K562 (cell line): ENCODE measurements at regions not wholly inside any gene's neighbourhood (a gene's known extent, or its start where the extent isn't known, plus 50 kb on each side); places are given as distances from the start of the nearest gene placed in this dataset.

Experiments
- ATAC-seq: fragments of 200-7000 bp; cut with Tn5 transposase; 3 replicates; pipeline ENCODE4 v1.9.1; 2020; ENCODE audit warnings: moderate library complexity
- BruUV-seq: library from RNA; stranded (reverse); fragments of 400-500 nt; replicated peaks from 2 replicates; lab custom pipeline; 2021; lab: Mats Ljungman, UMichigan
- CTCF ChIA-PET: fragments of 300-600 bp; formaldehyde crosslinking; extraction: SDS; loops from one replicate; lab custom pipeline; 2021; ENCODE audit warnings: low intra/inter-chr PET ratio; lab: Yijun Ruan, JAX
- POLR2A ChIA-PET: fragments of 300-600, 350-650 bp; sonication (Branson Sonifier 250); formaldehyde crosslinking; extraction: SDS; loops from one replicate; lab custom pipeline; 2021; ENCODE audit warnings: antibody characterized with exemption, inconsistent platforms; lab: Yijun Ruan, JAX
- DNase-seq, 4 experiments: peaks; one replicate each; pipeline versions ENCODE4 v3.0.0 to v3.0.0-alpha.2; 2011 to 2018; ENCODE audit warnings: low spot score in 3 of 4, mixed read lengths in 3 of 4; ENCODE audit errors: extremely low read depth in 1 of 4
- FAIRE-seq: peaks from 2 replicates; lab custom pipeline; 2011; peaks lifted over from hg19 to GRCh38; lab: Jason Lieb, UNC
- H2AFZ ChIP-seq: 2 replicates; pipeline ENCODE4 v1.6.0; 2011; ENCODE audit warnings: low read depth, low read length, control low read depth, inconsistent platforms
- H3K27ac ChIP-seq: fragments of 200-600 bp; 3 replicates; pipeline ENCODE4 v1.8.0; 2011; ENCODE audit warnings: low read depth, mild to moderate bottlenecking, control low read depth, inconsistent platforms, low read length, moderate library complexity, mixed read lengths; ENCODE audit errors: extremely low read depth
- H3K27me3 ChIP-seq, 2 experiments: fragments of 300-600 bp in 1 of 2; 2 replicates in 1 of 2; 3 replicates in 1 of 2; pipeline versions ENCODE4 v1.6.0 to v1.8.0; 2011; ENCODE audit warnings: inconsistent platforms in 2 of 2, low read length in 2 of 2, mild to moderate bottlenecking in 1 of 2, mixed read lengths in 1 of 2, moderate library complexity in 1 of 2; ENCODE audit not compliant: control insufficient read depth in 2 of 2, insufficient read depth in 2 of 2
- H3K36me3 ChIP-seq: fragments of 300-600 bp; 3 replicates; pipeline ENCODE4 v1.8.0; 2011; ENCODE audit warnings: mild to moderate bottlenecking, low read length, inconsistent platforms; ENCODE audit not compliant: control insufficient read depth, insufficient read depth
- H3K4me1 ChIP-seq, 2 experiments: fragments of 200-600 bp in 1 of 2; replicated peaks in 1 of 2; 2 replicates in 1 of 2; 3 replicates in 1 of 2; pipeline versions ENCODE4 v1.5.1 to v1.8.0; 2011; ENCODE audit warnings: inconsistent platforms in 2 of 2, low read length in 2 of 2, mild to moderate bottlenecking in 1 of 2, mixed read lengths in 1 of 2, moderate library complexity in 1 of 2; ENCODE audit not compliant: control insufficient read depth in 2 of 2, insufficient read depth in 2 of 2
- H3K4me2 ChIP-seq: 2 replicates; pipeline ENCODE4 v1.6.1; 2011; ENCODE audit warnings: low read length, control low read depth, inconsistent platforms, mixed read lengths; ENCODE audit not compliant: insufficient read depth
- H3K4me3 ChIP-seq: fragments of 200-600 bp; sonication (generic), shearing (Covaris generic); 2 replicates; pipeline ENCODE4 v1.5.1; 2016; ENCODE audit warnings: control low read depth, inconsistent platforms
- H3K79me2 ChIP-seq: fragments of 200-600 bp; 3 replicates; pipeline ENCODE4 v1.8.0; 2011; ENCODE audit warnings: low read length, inconsistent platforms; ENCODE audit not compliant: control insufficient read depth, insufficient read depth
- H3K9ac ChIP-seq, 2 experiments: 2 replicates each; pipeline versions ENCODE4 v1.6.0 to v1.6.1; 2011; ENCODE audit warnings: low read depth in 2 of 2, low read length in 2 of 2, control low read depth in 1 of 2, inconsistent platforms in 1 of 2, mild to moderate bottlenecking in 1 of 2, mixed read lengths in 1 of 2; ENCODE audit not compliant: insufficient read depth in 1 of 2
- H3K9me1 ChIP-seq: one replicate; pipeline ENCODE4 v1.6.0; 2011; ENCODE audit warnings: inconsistent platforms, mild to moderate bottlenecking, low read length, moderate library complexity; ENCODE audit not compliant: control insufficient read depth, insufficient read depth
- H3K9me3 ChIP-seq: replicated peaks from 2 replicates; pipeline ENCODE4 v1.5.1; 2011; ENCODE audit warnings: low read depth, low read length, inconsistent platforms; ENCODE audit not compliant: control insufficient read depth, insufficient read depth
- H4K20me1 ChIP-seq: replicated peaks from 2 replicates; pipeline ENCODE4 v1.6.1; 2011; ENCODE audit warnings: low read length, inconsistent platforms, mixed read lengths; ENCODE audit not compliant: control insufficient read depth, insufficient read depth
- POLR2AphosphoS5 ChIP-seq: IDR thresholded peaks from 2 replicates; pipeline ENCODE4 v1.6.1; 2011; ENCODE audit warnings: mild to moderate bottlenecking, low read depth, low read length, moderate library complexity; ENCODE audit not compliant: control insufficient read depth, insufficient read depth
- ZNF407 ChIP-seq: fragments of 450-650 bp; IDR thresholded peaks from 2 replicates; pipeline ENCODE4 v1.6.1; 2016; ENCODE audit warnings: low read depth
- WGBS: fragments of 100-300 bp; shearing (Covaris generic); methylation state at CpG from one replicate; pipeline ENCODE4 v1.1.6; 2016; ENCODE audit warnings: low coverage, mixed read lengths; ENCODE audit not compliant: insufficient coverage; ENCODE audit errors: missing lambda C conversion rate; 5-methylcytosine and 5-hydroxymethylcytosine counted together
- in situ Hi-C: fragments of 300-500 bp; cut with MboI; formaldehyde crosslinking; loops from 4 replicates; pipeline ENCODE4 v1.15.0; 2018; ENCODE audit warnings: inconsistent platforms, mixed read lengths
- intact Hi-C: fragments of 100-400 bp; cut with micrococcal nuclease; formaldehyde crosslinking; loops from 2 replicates; pipeline ENCODE4 v1.14.2; 2022

DNA sequence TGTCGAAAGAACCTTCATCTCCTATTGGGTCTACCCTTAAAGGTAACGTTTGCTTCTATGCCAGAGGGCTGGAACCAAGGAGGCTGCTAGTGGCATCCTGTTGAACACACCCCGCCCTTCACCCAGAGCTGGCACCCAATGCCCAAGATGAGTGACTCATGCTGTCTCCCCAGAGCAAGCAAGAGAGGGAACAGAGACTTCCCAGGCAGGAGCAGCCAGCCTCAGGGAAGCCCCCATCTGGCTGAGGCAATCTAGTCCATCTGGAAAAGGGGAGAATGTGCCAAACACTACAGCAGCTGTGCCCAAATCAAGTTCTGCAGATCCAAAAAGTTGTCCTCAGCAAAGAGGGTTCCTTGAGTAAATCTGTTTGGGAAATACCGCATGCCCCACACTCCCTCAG, 91.9 kb upstream of the TP53I11 start:
- ATAC-seq (no peak), FAIRE-seq (no peak), DNase-seq (no peak)
- Histone ChIP-seq H3K9me1 (no peaks in the 10 kb centered on the region), H3K27me3 (peaks cover 0 to 12% of the 10 kb centered on the region in 2 experiments; a peak in 3 of 5 replicates), H3K4me3 (no peak overlapping the region), H3K36me3 (no peaks in the 10 kb centered on the region), H2AFZ (no peak overlapping the region), H3K79me2 (no peaks in the 10 kb centered on the region), H3K9me3 (no peaks in the 10 kb centered on the region), H3K4me1 (no peaks in the 10 kb centered on the region), H3K9ac (no peak overlapping the region), H3K4me2 (no peak overlapping the region), H3K27ac (no peak overlapping the region), H4K20me1 (no peaks in the 10 kb centered on the region)
- in situ Hi-C loops (no loop called here), intact Hi-C loops (no loop called here)
- WGBS: 3% methylated on average over 4 of the region's 4 CpGs
- POLR2A ChIA-PET: no interaction called here
- TF ChIP-seq ZNF407: no peak
- TF ChIP-seq POLR2AphosphoS5: no peak
- CTCF ChIA-PET: no interaction called here
- BruUV-seq: no TSS peak
